CD4-positive, alpha-beta T cell treated with Interleukin-4 for 1 hour (primary cell): ENCODE measurements at regions not wholly inside any gene's neighbourhood (a gene's known extent, or its start where the extent isn't known, plus 50 kb on each side); places are given as distances from the start of the nearest gene placed in this dataset.
"Not testable (repeated sequence)": the region's sequence is repeated elsewhere in the genome, so short reads cannot be mapped to it uniquely, and the experiment has no call there.

Experiments used
- DNase-seq, 2 donors: peaks; one replicate each; pipeline ENCODE4 v3.0.0-alpha.2; 2020 to 2022

DNA sequence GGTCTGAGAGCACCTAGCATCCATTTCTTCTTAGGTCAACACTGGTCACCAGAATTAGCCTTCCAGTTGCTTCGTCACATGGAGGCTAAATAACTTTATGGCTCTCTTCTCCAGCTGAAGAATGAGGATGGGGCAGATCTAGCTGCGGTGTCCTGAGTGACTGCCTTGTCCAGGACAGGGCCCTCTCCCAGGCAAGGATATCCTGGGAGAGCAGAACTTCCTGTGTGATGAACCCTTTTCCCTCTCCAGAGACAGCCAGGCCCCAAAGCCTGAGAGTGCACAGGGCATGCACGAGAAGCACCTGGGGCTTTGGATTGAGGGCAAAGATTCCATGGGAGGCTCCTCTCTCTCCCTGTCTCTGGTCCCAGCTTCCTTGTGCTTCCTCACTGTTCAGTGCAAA, 108.2 kb upstream of the MAMLD1 start:
- no peak for DNase-seq

DNA sequence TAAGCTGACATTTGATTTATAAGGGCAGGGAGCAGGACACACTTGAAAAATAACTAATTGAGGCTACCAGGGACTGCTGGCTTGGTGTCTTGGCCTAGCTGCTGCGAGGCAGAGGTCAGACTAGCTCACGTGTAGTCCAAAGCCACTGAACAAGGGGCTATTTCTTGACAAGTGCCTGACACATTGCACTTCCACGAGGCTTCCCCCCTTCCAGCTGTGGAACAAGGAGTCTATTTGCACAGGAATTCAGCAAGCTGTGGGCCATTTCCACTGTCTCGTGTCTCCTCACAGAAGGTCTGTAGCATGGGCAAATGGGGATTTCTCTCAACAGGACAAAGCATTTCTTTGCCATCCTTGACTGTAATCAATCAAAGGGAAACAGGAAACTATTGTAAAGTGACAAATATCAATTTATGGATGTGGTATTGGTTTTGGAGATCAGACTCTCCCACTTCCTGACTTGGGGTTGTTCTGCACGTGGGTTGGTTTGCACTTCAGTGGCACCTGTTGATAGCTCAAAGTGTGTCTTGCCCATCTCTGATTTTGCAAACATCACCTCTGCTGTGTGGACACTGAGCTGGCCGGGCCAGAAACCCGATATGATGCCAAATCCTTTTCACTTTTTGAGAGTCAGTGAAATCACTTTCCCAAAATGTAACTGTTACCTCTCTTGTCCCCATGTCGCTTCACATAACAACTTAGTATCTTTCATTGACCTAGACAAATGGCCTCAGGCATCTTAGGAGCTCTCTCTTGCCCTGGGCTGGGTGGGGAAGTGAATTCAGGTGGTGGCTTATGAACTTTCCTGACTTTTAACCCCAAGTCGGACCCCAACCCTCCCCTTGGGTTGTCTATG, 107.4 kb upstream of the MAMLD1 start:
- DNase-seq, result no peak

DNA sequence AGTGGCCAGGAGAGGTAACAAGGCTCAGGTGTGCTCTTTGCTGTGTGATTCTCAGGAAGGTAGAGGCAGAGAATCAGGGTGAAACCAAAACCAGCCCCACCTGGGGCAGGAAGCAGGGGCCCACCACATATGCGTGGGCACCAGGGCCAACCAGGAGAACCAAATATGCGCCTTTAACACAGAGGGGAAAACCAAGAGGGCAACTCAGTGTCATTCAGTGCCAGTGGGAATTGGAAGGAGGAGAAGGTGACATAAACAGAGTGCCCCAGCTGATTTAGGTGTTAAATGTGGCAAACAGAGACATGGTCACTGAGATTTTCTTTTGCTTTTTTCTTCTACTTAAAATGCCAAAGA, 106.8 kb upstream of the MAMLD1 start:
- DNase-seq, result no peak

DNA sequence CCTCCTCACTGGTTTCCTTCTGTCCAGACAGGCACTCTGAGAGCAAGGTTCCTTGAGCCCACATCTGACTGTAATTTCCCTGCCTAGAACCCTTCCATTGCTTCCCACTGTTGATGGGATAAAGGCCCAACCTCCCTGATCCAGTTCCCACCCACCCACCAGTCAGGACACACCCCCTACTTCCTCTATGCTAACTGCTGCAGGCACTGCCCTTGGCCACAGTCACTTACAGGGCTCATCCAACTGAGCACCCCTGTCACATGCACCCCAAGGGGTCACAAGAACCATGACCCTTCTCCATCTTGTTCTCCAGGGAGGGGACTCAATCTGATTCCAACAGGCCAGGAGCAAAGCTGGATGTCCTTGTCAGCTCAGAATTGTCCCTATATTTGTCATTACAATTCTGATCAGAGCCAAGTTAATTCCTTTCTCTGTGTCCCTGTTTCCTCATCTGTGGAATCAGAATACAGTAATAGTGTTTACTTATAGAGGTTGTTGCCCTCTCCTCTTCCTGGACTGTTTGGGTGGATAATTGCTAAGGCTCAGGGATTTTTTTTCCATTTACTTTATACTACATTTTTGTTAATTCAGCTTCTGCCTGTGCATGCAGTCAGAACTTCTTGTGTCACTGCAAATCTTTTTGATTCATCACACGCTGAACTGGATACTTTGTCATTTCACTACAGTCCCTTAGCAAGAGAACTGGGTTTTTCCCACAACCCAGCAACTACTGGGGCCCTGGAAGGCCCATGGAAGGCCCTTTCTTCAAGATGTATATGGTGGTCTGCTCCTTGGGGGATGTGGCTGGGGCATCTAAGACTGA, 105.6 kb upstream of the MAMLD1 start:
- no peak for DNase-seq

DNA sequence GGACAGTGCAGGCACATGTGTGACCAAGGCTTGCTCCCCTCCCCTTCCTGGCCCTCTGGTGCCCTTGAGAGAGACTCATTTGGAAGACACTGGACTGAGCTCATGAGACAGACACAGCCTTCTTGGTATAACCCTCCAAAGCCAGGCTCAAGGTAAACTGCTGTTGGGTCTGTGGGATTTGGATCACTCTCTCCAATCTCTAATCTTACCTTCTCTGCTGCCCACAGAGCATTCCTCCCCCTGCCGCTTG, 105.0 kb upstream of the MAMLD1 start:
- no peak for DNase-seq

DNA sequence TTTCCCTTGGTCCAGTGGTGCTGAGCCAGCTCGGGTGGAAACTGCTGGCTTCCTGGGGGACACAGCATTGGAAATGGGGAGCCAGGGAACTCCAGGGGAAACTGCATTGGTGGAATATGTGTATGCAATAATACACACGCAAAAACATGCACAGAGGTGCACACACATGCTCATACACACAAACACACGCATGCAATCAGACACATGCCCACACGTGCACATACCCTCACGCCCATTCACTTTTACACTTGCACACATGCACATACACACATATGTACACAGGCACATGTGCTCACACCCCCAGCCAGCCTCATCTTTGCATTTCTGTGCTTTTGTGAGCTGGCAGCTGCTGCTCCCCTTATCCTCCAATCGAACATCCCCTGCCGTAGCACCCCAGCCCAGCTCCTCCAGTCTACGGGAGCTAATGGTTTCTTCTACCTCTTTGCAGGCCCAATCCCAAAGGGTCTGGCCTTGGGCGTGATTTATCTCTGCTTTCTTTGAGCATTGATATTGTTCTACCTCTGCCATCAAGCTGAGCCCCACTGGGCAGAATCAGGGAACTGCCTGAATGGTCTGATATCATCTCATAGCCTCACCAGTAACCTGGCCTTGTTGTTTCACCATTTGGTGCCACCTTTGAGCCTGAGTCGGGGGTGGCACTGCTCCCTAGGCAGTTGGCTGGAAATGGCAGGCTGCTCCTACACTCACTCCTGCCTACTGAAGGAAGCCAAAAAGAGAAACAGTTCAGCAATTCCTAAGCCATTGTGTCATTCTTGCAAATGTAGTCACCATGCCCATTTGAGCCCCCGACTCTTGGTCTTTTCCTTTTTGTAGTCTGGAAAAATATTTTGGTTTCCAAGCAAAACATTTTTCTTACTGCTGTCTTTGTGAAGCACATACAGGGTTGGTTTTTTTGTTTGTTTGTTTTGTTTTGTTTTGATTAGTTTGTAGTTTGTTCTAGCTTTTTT, 104.4 kb upstream of the MAMLD1 start:
- DNase-seq, result no peak

DNA sequence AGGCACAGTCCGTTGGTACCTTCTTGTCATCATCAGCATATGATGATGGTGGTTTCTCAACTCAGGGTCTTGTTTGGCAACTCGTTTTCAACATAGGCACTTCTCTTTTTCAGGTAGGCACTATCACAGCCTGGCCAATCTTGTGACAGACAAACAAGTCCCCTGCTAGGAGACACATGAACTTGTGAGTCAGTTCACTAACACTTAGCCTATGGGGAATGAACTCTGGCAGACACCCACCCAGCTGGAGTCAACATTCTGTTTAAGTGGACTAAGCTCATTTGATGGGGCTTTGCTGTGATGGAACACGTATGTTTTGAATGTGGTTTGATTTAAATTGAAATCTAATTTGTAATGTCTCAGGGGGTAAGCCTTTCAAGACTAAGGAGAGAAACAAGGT, 100.7 kb upstream of the MAMLD1 start:
- no peak for DNase-seq

DNA sequence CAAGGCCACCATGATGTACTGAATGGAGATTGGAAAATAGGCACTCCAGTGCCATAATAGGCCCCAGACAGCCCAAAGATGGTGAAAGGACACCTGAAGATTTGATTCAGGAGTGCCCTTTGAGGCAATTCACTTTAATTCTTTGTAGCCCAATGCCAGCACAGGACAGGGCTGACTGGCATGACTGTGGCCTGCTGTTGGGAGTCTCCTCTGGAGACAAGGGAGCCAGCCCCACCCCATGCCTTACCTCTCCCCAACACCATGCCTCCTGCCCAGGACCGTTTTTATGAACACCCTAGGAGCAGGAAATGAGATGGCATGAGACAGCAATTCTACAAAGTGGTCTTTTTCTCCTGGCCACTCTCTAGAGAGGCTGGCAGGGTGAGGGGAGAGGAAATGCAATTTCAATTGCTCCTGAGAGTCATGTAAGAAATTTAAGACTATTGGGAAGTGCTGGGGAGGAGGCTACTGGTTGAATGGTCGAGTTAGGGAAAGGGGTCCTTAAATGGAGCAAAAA, 94.2 kb upstream of the MAMLD1 start:
- no peak for DNase-seq

DNA sequence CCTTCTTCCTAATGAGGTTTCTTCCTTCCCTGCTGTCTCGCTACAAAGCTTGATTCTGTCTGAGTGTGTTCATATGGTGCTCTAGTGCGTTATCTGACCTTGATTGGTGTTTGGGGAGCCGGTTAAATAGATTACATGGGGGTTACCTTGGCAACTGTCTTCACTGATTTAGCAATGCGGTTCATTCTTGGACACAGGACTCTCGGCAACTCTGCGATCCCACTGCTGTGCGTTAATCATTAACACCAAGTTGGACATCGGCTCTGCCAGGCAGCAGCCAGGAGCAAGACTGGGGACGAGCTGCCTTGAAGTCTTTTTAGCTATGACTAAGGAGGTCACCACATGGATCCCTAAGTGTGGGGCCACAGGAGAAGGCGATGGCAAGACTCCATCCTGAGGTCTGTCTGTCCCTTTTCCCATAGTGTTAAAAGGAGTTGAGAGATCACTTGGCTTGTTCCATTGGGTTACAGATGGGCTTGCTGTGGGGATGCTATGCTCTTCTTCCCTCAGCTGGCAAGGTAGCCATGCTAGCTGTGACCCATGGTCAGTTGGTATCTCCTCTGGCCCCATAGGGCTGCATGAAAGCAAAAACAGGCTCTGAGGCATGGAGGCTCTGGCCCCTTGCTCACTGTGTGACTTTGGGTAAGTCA, 93.4 kb upstream of the MAMLD1 start:
- DNase-seq, result no peak

DNA sequence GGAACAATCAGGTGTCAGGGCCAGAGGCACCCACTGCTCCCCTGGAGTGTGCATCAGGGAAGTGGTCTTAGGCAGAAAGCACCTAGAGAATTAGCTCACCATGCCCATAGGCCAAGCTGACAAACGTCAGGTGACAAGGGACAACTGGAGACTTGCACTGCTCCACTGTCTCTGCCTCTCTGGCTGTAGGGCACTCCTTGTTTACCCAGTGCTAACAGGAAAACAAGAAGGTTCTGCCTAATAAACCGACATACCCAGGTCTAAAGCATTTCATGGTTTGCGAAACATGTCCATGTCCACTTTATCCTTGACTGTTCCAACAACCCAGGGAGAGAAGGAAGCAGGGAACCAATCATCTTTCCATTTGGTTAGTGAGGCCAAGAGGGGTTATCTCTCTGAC, 92.5 kb upstream of the MAMLD1 start:
- DNase-seq, result no peak

DNA sequence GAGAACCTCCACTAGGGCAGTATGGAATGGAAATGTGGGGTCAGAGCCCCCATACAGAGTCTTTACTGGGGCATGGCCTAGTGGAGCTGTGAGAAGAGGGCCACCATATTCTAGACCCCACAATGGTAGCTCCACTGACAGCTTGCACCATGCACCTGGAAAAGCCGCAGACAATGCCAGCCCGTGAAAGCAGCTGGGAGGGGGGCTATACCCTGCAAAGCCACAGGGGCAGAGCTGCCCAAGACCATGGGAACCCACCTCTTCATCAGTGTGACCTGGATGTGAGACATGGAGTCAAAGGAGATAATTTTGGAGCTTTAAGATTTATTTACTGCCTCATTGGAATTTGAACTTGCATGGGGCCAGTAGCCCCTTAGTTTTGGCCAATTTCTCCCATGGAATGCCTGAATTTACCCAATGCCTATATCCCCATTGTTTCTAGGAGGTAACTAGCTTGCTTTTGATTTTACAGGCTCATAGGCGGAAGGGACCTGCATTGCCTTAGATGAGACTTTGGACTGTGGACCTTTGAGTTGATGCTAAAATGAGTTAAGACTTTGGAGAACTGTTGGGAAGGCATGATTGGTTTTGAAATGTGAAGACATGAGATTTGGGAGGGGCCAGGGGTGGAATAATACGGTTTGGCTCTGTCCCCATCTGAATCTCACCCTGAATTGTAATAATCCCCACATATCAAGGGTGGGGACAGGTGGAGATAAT, 89.4 kb upstream of the MAMLD1 start:
- not testable (repeated sequence) for DNase-seq

DNA sequence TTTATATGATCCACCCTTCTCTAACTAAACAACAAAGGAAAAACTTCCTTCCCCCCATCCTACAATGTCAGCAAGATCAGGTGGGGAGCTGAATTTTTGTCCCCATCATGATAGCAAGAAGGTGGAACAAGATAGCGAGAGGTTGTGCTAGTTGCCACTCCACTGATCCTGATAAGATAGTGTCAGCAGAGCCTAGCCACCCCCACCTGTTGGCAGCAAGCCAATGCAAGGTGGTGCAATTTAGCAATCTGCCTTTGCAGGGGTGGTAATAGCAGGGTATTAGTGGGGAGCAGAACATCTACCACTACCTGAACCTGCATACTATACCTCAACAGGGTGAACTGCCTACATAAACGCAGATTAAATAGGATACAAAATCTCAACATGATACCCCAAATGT, 80.2 kb upstream of the MAMLD1 start:
- no peak for DNase-seq

DNA sequence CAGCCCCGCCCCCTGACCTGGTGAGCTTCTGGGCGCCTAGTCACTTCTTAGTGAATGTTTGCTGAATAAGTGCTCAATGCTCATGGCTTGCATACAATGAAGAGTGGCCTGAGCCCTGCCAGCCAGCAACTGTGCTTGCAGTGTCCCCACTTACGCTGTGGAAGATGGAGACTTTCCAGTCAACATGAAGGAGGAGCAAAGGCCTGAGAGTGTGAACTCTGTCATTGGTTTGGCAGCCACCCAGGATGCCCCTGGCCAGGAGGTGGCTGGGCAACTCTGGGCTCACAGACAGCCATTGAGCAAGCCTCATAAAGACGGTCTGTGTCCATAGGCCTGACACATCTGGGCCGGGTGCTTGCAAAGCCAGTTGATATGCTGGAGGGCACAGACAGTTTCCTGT, 72.1 kb upstream of the MAMLD1 start:
- no peak for DNase-seq

DNA sequence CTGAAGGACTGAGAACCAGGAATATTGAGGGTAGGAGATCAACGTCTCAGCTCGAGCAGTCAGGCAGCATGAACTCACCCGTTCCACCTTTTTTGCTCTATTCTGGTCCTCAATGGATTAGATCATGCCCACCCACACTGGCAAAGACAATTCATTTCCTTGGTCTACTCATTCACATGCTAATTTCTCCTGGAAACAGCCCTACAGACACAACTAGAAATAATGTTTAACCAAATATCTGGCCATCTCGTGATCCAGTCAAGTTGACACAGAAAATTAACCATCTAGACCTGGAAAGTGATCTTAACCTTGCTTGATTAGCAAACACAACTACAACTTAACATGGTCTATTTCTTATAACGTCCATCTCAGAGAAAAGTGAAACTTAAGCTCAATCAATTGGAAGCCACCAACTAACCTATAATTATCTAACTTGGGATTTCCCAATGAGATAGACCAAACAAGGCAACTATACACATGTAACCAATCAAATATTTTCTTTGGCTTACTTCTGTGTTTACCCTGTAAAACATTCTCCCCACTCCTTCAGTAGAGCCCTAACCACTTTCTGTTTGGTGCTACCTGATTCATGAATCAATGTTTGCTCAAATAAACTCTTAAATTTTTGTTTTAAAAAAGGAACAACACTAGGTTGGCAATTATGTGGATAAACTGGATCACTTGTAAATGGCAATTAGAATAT, 69.7 kb upstream of the MAMLD1 start:
- DNase-seq, result no peak

DNA sequence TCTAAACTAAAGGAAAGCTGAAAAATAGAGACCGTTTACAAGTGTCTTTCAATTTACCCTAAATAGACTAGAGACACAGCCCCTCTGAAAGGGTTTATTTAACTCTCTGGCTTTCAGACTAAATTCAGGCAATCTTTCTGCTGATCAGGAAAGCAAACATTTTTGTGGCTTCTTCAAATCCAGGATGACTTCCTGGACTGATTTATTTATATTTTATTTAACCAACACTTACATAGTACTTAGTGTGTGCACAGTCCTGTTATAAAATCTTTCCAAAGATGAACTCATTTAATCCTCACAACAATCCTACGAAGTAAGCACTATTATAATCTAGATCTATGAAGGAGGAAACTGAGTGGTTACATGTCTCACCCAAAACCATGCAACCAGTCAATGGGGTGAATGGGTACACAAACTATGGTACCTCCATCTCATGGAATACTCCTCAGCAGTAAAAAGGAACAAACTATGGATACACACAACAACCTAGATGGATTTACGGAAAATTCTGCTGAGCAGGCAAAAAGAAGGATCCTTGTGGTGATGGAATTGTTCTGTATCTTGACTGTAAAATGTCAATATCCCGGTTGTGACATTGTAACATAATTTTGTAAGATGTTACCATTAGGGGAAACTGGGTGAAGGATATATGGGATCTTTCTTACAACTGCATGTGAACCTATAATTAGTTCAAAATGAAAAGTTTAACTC, 64.1 kb upstream of the MAMLD1 start:
- no peak for DNase-seq

DNA sequence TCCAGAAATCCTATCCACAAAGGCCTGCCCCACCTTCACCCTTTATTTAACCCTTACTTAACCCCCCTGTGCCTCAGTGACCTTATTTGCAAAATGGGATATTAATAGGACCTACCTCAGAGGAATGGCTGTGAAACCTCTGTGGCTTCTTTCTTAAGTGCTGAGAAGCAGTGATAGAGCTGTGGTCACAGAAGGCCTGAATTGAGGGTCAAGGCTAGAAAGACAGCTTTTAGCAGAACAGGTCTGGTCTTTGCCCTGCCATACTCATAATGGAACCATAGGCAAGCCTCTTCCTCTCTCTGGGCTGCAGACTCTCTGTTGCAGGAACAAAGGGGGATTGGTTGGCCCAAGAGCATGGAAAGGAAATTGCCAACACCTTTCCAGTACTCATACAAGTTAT, 63.5 kb upstream of the MAMLD1 start:
- no peak for DNase-seq

DNA sequence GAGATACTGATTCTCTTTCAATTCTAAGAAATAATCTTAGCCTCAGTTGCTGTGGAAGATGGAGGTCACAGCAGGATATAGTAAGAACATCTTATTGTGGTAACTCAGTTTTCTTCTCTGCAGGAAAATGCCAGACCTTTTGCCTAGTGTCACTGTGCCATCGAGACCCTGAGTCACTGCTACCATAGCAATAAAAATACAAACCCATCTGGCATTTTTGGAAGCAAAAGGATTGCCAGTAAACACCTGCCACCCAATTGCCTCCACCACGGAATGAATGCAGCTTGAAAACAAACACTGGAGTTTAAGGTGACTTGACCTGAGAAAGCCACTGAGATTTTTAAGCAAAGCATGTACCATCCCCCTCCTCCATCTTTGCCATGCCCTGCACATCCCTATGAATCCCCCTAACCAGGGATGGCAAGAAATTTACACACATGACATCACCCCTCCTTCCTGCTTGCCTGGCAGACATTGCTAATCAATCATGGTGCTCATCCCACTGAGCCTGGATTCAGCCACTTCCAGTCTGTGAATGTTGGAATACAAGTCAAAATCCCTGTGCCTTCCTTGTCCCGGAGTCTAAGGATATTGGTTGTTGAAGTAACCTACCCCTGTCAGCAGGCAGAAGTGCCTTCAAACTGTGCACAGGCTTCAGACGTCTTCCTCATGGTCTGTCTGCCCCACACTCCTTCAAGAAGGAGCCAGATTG, 59.6 kb upstream of the MAMLD1 start:
- DNase-seq, result no peak

DNA sequence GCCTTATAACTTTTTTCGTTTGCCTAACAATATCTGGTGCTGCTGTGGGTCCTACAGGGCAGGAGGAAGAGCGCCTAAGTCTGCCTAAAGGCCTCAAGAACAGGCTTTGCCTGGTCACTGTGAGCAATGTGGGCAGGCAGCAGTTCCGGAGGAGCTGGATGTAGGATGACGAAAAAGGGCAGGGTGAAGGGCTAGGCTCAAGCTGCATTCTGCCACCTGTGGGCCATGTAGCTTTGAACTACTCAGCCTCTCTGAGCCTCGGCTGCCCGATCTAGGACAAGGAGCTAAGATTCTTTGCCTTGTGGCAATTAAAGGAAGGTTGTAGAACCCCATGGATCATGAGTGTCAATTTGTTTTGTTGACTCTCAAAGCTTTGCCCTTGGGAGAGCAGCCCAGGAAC, 57.1 kb upstream of the MAMLD1 start:
- no peak for DNase-seq

DNA sequence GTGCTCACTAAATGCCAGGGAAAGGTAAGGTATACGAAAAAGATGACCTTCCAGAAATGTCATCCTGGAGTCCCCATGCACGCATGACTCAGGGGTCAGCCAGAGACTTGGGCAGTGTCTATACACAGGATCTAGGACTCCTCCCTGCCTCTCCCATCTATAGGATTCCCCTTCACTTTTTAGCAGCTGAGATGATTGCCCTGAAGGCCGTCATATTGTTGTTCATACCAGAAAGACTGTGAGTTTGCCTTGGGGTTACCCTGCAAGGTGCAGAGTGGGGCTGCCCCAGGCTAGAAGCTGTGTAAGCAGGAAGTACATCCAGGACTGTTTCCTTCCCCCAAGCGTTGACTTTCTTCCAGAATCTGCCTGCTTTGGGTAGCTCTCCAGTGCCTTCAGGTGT, 55.1 kb upstream of the MAMLD1 start:
- no peak for DNase-seq

DNA sequence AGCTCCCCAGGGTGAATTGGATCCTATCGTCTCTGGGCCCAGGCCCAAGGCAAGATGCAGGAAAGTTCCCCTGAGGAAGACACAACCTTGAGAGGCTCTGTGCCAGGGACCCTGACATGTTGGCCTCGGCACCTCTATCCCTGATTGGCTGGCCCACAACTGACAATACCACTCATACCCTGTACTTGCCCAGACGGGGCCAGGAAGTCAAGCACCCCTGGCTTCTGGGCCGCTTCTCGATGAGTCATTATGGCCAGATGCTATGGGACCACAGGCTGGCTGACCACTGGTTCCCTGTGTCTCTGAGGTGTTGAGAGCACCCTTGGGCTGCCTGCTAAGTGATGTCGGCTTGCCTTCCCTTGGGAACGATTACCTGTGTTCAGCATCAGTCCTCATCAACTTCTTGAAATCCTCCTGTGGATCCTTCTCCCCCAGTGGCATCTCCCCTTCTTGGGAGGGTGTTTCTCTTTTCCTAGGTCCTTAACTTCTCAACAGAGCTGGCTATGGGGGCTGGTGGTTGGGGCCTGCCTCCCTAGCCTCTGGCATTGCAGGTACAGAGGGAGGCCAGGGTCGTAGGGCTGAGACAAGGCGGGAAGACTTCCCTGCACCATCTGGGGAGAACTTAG, 54.5 kb upstream of the MAMLD1 start:
- DNase-seq, result no peak
